ENCODE measurements at regions not wholly inside any gene's neighbourhood (a gene's known extent, or its start where the extent isn't known, plus 50 kb on each side); places are given as distances from the start of the nearest gene placed in this dataset.

GRCh38 chr17:70891306-70891705 lies 722.0 kb downstream of the KCNJ2 start:
- TF ChIP-seq ELF4 (CRISPR knock-in tag; IDR thresholded peaks at IDR 0.05; ENCODE audit: low read depth) (no peak), ZNF671 (CRISPR knock-in tag; IDR thresholded peaks at IDR 0.05) (no peak), TCF7 (CRISPR knock-in tag; IDR thresholded peaks at IDR 0.05; ENCODE audit: low read depth) (no peak), ZNF317 (CRISPR knock-in tag; IDR thresholded peaks at IDR 0.05; ENCODE audit: borderline replicate concordance, low read depth) (no peak), ATF1 (CRISPR knock-in tag; IDR thresholded peaks at IDR 0.05) (no peak), ESRRA (CRISPR knock-in tag; IDR thresholded peaks at IDR 0.05; ENCODE audit: borderline replicate concordance) (no peak), CREB1 (CRISPR knock-in tag; IDR thresholded peaks at IDR 0.05) (no peak)
- TF ChIP-seq, protein P1, sequence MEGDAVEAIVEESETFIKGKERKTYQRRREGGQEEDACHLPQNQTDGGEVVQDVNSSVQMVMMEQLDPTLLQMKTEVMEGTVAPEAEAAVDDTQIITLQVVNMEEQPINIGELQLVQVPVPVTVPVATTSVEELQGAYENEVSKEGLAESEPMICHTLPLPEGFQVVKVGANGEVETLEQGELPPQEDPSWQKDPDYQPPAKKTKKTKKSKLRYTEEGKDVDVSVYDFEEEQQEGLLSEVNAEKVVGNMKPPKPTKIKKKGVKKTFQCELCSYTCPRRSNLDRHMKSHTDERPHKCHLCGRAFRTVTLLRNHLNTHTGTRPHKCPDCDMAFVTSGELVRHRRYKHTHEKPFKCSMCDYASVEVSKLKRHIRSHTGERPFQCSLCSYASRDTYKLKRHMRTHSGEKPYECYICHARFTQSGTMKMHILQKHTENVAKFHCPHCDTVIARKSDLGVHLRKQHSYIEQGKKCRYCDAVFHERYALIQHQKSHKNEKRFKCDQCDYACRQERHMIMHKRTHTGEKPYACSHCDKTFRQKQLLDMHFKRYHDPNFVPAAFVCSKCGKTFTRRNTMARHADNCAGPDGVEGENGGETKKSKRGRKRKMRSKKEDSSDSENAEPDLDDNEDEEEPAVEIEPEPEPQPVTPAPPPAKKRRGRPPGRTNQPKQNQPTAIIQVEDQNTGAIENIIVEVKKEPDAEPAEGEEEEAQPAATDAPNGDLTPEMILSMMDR (IDR thresholded peaks at IDR 0.05): no peak
